ENCODE measurements at regions not wholly inside any gene's neighbourhood (a gene's known extent, or its start where the extent isn't known, plus 50 kb on each side); places are given as distances from the start of the nearest gene placed in this dataset.

DNA sequence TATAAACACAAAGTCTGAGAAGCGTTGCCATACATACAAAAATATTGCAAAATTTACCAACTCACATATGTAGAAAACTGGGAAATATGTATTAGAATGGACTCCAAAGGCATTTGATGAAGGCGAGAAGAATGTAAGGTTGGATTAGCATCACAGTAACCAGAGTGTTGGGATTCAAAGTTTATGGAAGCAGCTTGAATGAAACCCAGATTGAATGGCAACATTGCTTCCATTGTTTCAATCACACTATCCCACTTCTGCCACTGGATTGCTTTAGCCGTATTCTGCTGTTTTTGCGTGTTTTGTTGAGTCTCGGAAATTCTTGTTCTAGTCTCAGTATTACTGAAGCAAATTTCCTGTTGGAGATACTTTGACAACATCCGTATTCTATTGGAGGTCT is 609.0 kb upstream of the LRATD1 start:
- TF ChIP-seq CTCF (IDR thresholded peaks at IDR 0.05) (no peak), PBX3 (IDR thresholded peaks at IDR 0.05) (no peak), CHD2 (IDR thresholded peaks at IDR 0.05; ENCODE audit: low read length, partially characterized antibody) (no peak), POLR2AphosphoS2 (conservative IDR thresholded peaks at IDR 0.05; ENCODE audit: low read length) (no peak), MYC (IDR thresholded peaks at IDR 0.05; ENCODE audit: borderline replicate concordance, low read length) (no peak), JUNB (IDR thresholded peaks at IDR 0.05) (no peak), TP53 (CRISPR knock-in tag; IDR thresholded peaks at IDR 0.05) (no peak), MAX (IDR thresholded peaks at IDR 0.05) (no peak), ZFP36 (IDR thresholded peaks at IDR 0.05; ENCODE audit: borderline replicate concordance, partially characterized antibody) (no peak), ZC3H11A (IDR thresholded peaks at IDR 0.05) (no peak)
- TF ChIP-seq, protein P1, sequence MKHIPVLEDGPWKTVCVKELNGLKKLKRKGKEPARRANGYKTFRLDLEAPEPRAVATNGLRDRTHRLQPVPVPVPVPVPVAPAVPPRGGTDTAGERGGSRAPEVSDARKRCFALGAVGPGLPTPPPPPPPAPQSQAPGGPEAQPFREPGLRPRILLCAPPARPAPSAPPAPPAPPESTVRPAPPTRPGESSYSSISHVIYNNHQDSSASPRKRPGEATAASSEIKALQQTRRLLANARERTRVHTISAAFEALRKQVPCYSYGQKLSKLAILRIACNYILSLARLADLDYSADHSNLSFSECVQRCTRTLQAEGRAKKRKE (CRISPR knock-in tag; IDR thresholded peaks at IDR 0.05; ENCODE audit: low read depth): no peak

Data from A549 (cell line).